GM21717 (cell line): ENCODE measurements at regions not wholly inside any gene's neighbourhood (a gene's known extent, or its start where the extent isn't known, plus 50 kb on each side); places are given as distances from the start of the nearest gene placed in this dataset.
A peak's percentile ranks its signal among the peaks of the same experiment; 100 is the strongest.

Experiments used
- ATAC-seq: cut with Tn5 transposase; IDR thresholded peaks from one replicate; pipeline ENCODE4 v1.9.1; 2021; ENCODE audit warnings: mild to moderate bottlenecking, moderate library complexity; ENCODE audit not compliant: unreplicated experiment

GRCh38 chr12:125470838-125471783, 405.9 kb downstream of the AACS start:
- ATAC-seq: no peak

DNA sequence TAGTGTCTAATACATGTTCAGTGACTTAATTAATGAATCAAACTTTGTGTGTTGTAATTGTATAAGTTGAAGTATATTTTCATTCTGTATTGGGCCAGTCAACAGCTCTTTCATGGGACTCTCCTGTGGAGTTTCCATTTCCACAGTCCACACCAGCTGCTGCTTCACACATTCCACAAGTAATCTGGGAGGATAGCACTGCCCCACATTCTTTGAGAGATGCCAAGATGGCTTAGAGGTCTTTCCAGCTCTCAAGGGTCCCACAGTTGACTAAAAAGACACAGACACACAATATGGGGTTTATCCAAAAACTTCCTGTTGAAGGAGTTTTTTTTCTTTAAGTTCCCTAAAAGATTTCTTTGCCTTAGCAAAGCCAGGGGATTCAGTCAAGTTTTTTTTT, 408.3 kb downstream of the AACS start:
- no peak for ATAC-seq

- ATAC-seq: no peak
Measured at GRCh38 chr12:125487336-125487735, 422.1 kb downstream of the AACS start.

DNA sequence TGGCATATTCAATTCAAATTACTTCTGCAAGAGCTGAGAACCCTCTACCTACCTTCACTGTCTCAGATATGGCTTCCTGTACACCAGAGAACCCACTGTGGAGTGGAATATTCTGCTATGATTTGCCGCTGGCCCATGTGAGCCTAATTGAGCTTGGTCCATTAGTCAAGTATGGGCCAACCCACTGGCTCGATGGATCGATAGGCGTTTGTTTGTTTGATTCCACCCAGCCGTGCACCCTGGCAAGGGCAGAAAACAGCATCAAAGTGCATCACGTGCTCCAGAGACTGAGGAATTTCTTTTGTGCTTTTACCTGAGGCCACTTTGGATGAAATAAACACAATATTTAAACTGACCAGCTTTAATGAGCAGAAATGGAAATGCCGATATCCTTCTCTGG, 426.3 kb downstream of the AACS start:
- ATAC-seq: no peak

DNA sequence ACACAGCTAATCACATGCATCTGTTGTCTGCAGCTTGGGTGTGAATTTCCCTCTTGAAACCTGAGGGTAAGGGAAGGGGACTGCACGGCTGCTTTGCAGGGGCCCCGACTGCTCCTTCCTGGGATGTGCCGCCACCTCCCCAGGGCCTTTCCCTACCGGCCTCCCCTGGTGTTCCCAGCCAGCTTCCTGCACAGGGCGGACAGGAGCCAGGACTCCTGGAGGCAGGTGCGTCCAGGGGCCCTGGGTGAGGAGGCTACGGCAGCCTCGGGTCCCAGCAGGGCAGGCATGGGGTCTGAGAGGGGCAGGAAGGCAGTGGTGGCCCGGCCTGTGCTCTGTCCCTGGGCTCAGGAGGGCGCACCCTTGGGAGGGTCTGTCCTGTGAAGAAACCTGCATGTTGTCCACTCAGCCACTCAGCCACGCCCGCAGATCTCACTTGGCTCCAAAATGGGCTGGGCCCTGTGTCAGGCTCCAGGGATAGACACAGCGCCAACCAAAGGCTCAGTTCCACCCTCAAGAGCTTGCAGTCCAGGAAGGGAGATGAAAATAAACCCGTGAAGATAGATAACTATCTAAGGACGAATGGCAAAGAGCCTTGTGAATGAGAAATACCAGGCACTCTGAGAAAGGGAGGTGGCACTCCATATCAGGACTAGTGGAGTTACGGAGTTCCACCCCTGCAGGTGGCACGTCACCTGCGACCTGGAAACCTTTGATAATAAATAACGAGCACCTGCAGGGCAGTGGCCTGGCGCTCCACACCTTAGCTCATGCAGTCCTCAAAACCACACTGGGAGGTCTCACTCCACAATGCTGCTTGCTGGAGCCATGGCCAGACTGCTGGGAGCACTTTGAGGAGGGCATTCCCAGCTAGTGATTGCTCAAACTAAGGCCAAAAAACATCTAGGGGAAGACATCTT, 427.4 kb downstream of the AACS start:
- no peak for ATAC-seq

DNA sequence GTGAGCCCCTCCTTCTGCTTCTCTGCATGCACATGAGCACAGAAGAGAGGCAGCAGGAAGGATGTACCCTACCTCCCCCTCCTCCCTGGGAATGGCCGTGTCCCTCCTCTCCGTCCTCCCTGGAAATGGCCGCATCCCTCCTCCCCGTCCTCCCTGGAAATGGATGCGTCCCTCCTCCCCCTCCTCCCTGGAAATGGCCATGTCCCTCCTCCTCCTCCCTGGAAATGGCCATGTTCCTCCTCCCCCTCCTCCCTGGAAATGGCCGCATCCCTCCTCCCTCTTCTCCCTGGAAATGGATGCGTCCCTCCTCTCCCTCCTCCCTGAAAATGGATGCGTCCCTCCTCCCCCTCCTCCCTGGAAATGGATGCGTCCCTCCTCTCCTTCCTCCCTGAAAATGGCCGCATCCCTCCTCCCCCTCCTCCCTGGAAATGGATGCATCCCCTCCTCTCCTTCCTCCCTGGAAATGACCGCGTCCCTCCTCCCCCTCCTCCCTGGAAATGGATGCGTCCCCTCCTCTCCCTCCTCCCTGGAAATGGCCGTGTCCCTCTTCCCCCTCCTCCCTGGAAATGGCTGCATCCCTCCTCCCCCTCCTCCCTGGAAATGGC, 428.6 kb downstream of the AACS start:
- ATAC-seq: no peak

DNA sequence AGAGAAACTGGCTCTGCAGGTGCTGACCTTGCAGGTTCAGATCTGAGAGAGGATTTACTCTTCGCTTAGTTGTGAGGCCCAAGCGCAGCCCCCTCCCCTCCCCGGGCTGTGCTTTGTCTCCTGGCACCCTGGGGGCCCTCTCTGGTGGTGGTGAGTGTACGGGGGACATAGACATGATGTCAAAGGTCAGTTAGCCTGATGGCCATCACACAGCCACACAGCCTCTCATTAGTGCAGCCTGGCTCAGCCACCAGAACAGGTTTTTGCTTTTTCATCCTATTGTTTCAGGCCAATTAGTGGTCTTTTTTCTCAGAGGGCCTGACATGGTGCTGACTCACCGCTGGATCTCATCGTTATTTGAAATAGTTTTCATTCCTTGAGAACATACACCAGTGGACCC, 437.9 kb downstream of the AACS start:
- no peak for ATAC-seq

DNA sequence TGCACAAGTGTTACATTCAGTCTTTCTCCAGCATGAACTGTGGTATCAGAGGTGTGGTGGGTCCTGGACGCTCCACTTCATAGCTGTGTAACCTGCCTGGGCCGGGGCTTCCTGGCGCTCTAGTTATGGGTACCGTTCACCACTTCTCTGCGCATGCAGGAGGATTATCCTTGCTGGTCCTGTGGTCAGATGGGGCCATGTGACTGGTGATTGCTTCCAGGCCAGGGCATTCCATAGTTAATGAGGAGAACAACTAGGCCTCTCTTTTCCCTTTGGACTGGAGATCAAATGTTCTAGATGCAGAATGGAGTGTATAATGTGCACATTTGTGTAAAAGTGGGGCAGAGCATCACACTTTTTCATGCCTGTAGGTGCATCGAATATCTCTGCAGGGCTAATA, 444.0 kb downstream of the AACS start:
- ATAC-seq: no peak

- ATAC-seq: no peak
Measured at GRCh38 chr12:125512541-125513298, 447.5 kb downstream of the AACS start.

- no peak for ATAC-seq
Measured at GRCh38 chr12:125515887-125516286, 450.7 kb downstream of the AACS start.

GRCh38 chr12:125518074-125518473, 452.8 kb downstream of the AACS start:
- no peak for ATAC-seq

- ATAC-seq: no peak
Measured at GRCh38 chr12:125519026-125519651, 453.9 kb downstream of the AACS start.

GRCh38 chr12:125525879-125526278, 460.6 kb downstream of the AACS start:
- no peak for ATAC-seq

- no peak for ATAC-seq
Measured at GRCh38 chr12:125528281-125528680, 463.0 kb downstream of the AACS start.

DNA sequence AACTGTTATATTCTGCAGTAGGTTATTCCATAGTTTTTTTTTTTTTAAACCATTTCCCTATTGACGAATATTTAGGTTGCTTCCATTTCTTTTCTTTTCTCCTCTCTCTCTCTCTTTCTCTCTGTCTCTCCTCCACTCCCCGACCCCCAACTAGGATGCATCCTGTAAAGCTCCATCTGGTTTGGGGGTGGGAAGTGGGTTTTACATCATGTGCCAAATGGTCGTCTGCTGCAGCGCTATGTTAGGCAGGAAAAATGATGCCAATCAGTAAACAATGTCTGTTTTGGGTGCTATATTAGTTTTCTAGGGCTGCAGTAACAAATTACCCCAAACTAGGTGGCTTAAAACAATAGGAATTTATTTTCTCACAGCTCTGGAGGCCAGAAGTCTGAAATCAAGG, 465.0 kb downstream of the AACS start:
- no peak for ATAC-seq

- ATAC-seq: no peak
Measured at GRCh38 chr12:125530876-125531275, 465.6 kb downstream of the AACS start.

GRCh38 chr12:125531574-125531973, 466.3 kb downstream of the AACS start:
- no peak for ATAC-seq

DNA sequence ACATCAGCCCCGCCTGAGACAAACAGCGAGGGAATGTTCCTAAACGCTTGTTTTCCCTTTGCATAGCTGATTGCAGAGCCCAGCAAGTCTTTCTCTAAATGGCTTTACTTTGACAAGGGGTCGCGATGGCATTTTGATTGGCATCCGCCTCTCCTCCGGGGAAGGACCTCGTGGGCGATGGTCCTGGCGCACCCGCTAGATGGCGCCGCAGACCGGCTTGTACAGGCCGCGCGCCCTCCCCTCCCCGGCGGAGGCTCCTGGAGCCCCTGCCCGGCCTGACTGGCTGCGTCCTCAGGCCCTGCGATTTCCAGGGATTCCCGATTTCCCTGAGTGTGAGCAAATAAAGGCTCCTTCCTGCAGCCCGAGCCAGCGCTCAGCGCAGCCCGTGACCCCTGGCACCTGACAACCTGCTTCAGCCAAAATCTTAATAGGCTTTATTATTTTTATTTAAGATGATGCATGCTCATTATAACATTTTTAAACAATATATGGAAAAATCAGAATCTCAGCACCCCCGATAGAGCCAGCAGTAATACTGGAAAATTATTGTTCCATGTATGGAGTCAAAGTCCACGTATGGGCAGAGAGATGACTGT, 468.3 kb downstream of the AACS start:
- ATAC-seq: peak; percentile 78

- no peak for ATAC-seq
Measured at GRCh38 chr12:125538401-125539199, 473.4 kb downstream of the AACS start.
